ENCODE measurements at regions not wholly inside any gene's neighbourhood (a gene's known extent, or its start where the extent isn't known, plus 50 kb on each side); places are given as distances from the start of the nearest gene placed in this dataset.

DNA sequence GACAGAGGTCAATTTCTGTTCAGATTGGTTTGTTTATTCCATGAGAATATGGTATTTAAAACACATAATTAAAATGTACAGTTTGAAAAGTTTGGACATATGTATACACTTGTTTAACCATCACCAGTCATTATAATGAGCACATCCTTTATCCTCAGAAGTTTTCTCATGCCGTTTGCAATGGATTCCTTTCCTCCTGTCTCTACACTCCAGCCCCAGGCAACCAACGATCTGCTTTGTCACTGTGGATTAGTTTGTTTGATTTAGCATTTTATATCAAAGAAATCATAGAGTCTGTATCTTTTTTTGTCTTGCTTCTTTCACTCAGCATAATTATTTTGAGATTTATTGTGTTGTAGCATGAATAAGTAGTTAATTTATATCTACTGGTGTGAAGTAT is 243.0 kb upstream of the TRAM1L1 start:
- intact Hi-C loops (cut with DNase I) = no loop called here
- no peak for DNase-seq
- TF ChIP-seq, protein P1, sequence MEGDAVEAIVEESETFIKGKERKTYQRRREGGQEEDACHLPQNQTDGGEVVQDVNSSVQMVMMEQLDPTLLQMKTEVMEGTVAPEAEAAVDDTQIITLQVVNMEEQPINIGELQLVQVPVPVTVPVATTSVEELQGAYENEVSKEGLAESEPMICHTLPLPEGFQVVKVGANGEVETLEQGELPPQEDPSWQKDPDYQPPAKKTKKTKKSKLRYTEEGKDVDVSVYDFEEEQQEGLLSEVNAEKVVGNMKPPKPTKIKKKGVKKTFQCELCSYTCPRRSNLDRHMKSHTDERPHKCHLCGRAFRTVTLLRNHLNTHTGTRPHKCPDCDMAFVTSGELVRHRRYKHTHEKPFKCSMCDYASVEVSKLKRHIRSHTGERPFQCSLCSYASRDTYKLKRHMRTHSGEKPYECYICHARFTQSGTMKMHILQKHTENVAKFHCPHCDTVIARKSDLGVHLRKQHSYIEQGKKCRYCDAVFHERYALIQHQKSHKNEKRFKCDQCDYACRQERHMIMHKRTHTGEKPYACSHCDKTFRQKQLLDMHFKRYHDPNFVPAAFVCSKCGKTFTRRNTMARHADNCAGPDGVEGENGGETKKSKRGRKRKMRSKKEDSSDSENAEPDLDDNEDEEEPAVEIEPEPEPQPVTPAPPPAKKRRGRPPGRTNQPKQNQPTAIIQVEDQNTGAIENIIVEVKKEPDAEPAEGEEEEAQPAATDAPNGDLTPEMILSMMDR (IDR thresholded peaks at IDR 0.05) = no peak
- no peak for TF ChIP-seq POLR2A (IDR thresholded peaks at IDR 0.05)
- Histone ChIP-seq H3K36me3 (no peaks in the 10 kb centered on the region), H3K4me3 (replicated peaks in 1 of 3) (no peak overlapping the region), H3K9me3 (no peaks in the 10 kb centered on the region), H3K27me3 (no peaks in the 10 kb centered on the region), H3K27ac (no peak overlapping the region), H3K4me1 (no peaks in the 10 kb centered on the region)
- WGBS, 2 donors = 40 to 60% methylated on average over 2 of the region's 2 CpGs

DNA sequence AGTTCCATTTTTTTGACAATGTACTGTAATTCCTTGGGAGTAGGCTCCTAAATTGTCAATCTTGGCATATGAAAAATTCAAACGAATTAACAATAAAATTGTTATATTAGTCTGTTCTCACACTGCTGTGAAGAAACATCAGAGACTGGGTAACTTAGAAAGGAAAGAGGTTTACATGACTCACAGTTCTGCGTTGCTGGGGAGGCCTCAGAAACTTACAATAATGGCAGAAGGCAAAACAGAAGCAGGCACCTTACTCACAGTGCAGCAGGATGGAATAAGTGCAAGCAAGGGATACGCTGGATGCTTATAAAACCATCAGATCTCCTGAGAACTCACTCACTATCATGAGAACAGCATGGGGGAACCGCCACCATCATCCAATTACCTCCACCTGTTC is 246.4 kb upstream of the TRAM1L1 start:
- whole genome bisulfite sequencing, 2 donors = 87 to 91% methylated on average over 4 of the region's 4 CpGs
- Histone ChIP-seq H3K36me3 (no peaks in the 10 kb centered on the region), H3K4me3 (replicated peaks in 1 of 3) (no peak overlapping the region), H3K9me3 (no peaks in the 10 kb centered on the region), H3K4me1 (no peaks in the 10 kb centered on the region), H3K27ac (no peak overlapping the region), H3K27me3 (no peaks in the 10 kb centered on the region)
- no peak for DNase-seq
- intact Hi-C loops (cut with DNase I) = no loop called here
- no peak for TF ChIP-seq POLR2A (IDR thresholded peaks at IDR 0.05)
- TF ChIP-seq, protein P1 (IDR thresholded peaks at IDR 0.05) = no peak

DNA sequence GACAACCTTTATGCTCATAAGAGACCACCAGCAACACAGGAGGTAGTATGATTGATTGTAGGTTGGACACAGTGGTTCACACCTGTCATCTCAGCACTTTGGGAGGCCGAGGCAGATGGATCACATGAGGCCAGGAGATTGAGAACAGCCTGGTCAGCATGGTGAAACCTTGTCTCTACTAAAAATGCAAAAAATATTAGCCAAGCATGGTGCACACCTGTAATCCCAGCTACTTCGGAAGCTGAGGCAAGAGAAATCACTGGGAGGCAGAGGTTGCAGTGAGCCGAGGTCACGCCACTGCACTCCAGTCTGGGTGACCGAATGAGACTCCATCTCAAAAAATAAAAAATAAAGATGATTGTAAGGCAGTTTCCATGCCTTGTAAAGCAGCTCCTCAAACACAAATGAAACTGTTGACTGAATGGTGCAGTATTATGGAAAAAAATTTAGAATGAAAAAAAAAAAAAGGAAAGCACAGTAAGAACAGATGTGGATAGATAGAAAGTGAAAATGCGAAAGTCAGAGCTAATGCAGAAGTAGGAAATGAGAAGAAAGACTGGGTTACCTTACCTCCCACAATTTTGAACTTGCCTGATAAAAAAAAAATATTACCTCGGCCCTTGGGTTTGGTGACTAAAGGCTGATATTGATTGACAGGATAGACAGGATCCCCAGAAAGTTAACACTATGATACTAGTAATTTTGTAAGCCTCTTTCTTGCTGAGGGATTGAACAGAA is 249.2 kb upstream of the TRAM1L1 start:
- WGBS, 2 donors = 90 to 93% methylated on average over 7 of the region's 7 CpGs
- H3K36me3 ChIP-seq = no peaks in the 10 kb centered on the region
- no peaks in the 10 kb centered on the region for H3K9me3 ChIP-seq
- intact Hi-C loops (cut with DNase I) = no loop called here
- H3K27ac ChIP-seq = no peak overlapping the region
- no peaks in the 10 kb centered on the region for H3K27me3 ChIP-seq
- TF ChIP-seq, protein P1 (IDR thresholded peaks at IDR 0.05) = no peak
- no peak for TF ChIP-seq POLR2A (IDR thresholded peaks at IDR 0.05)
- no peak for DNase-seq
- no peak overlapping the region for H3K4me3 ChIP-seq (replicated peaks in 1 of 3)
- no peaks in the 10 kb centered on the region for H3K4me1 ChIP-seq

DNA sequence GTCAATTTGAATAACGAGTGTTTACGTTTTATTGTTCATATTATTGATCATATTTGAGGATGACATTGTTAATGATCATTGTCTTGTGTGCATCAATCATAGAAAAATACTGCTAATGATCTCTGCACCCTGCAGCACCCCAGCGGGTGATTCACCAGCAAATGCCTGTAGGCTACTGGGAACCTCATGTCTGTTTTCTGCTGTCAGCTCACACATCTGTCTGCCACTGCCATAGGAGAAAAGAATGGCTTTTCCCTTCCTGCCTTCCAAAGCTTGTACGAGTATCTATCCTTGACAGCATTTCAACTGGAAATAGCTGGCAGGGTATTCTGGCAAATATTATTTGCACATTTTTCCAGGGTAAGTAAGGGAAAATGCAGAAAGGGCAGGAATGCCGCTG is 272.1 kb upstream of the TRAM1L1 start:
- DNase-seq = no peak
- H3K27ac ChIP-seq = no peak overlapping the region
- no peak overlapping the region for H3K4me3 ChIP-seq (replicated peaks in 1 of 3)
- H3K27me3 ChIP-seq = no peaks in the 10 kb centered on the region
- TF ChIP-seq, protein P1 (IDR thresholded peaks at IDR 0.05) = no peak
- TF ChIP-seq POLR2A (IDR thresholded peaks at IDR 0.05) = no peak
- intact Hi-C loops (cut with DNase I) = no loop called here
- 82 to 87% methylated on average over 5 of the region's 5 CpGs for WGBS, 2 donors
- no peaks in the 10 kb centered on the region for H3K4me1 ChIP-seq
- no peaks in the 10 kb centered on the region for H3K36me3 ChIP-seq
- no peaks in the 10 kb centered on the region for H3K9me3 ChIP-seq

DNA sequence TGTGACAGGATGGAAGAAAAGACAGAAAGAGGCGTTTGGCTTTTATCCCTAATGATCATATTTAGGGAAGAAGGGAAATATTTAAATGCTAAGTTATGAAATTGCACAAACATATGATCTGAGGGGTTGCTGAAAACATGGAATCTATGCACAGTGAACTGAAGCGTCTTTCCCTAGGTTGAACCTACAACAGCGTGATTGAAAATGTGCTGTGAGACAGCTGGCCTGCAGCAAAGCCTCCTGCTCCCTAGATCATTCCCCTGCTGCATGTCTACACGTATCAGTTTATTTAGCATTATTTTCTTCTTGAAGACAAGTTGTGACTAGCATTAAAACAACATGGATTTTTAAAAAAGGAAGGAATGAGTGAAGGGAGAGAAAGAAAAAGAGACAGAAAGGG is 272.5 kb upstream of the TRAM1L1 start:
- no peak overlapping the region for H3K27ac ChIP-seq
- intact Hi-C loops (cut with DNase I) = no loop called here
- TF ChIP-seq, protein P1 (IDR thresholded peaks at IDR 0.05) = no peak
- TF ChIP-seq POLR2A (IDR thresholded peaks at IDR 0.05) = no peak
- WGBS, 2 donors = 67 to 72% methylated on average over 4 of the region's 4 CpGs
- no peaks in the 10 kb centered on the region for H3K27me3 ChIP-seq
- no peak overlapping the region for H3K4me3 ChIP-seq (replicated peaks in 1 of 3)
- no peaks in the 10 kb centered on the region for H3K9me3 ChIP-seq
- no peaks in the 10 kb centered on the region for H3K4me1 ChIP-seq
- H3K36me3 ChIP-seq = no peaks in the 10 kb centered on the region
- no peak for DNase-seq
